ENCODE measurements at regions not wholly inside any gene's neighbourhood (a gene's known extent, or its start where the extent isn't known, plus 50 kb on each side); places are given as distances from the start of the nearest gene placed in this dataset.
"Not testable (repeated sequence)": the region's sequence is repeated elsewhere in the genome, so short reads cannot be mapped to it uniquely, and the experiment has no call there.

DNA sequence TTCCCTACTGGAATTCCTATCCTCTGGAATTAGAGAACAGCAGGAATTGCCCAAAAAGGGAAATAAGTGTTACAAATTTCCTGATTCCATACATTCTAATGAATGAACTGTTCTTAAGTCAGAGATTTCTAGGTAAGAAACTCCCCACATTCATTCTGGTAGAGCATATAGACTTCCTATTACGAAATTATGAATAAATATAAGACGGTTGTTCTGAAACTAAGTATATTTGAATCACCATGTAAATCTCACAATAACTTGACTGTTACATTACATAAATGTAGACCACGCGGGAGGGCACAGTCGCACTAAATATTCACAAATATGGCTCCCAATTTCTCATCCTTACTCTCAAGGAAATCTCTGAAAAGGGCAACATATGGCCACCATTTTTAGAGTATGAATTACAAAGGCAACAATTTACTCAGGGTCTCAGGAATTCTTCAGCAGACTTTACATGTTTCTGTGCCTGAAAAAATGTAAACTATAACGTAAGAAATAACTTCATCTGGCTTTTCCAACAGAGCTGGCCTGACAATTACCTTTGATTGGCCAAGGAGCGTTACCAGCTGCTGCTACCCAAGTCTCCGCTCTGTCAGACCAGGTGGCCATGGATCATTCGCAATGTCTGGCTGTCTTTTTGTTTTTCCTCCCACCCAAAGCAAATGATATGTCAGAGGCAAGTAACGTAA is 115.8 kb downstream of the MPP7 start:
- no peak for DNase-seq (ENCODE audit: low spot score)

DNA sequence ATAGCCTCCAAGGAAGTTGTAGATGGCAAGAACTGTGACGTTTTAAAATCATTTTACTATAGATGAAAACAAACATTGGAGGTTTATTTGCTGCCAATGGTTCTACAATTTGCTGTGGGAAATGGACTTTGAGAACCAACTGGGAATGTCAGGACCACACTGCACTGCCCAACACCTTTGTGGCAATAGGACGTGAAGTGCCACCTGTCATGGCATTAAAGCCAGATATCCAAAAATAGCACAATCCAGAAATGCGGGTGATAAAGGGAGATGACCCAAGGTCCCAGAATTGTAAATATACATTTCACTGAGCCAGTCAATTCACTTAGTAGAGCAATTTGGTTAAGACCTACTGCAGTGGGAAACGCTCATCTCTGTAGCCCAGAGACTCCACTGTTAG is 116.4 kb downstream of the MPP7 start:
- DNase-seq (ENCODE audit: low spot score), result no peak

DNA sequence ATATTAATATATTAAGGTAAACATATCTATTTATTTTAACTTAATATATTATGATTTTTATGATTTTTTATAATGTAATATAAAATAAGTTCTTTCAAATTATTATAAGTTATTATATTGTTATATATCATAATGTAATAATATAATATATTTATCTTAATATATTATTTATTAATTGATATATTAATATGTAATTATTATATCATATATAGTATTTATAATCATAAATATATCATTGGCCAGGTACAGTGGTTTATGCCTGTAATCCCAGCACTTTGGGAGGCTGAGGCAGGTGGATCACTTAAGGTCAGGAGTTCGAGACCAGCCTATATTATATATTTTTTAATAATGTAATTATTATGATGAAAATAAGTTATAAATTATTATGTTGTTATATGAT is 118.1 kb downstream of the MPP7 start:
- DNase-seq (ENCODE audit: low spot score), result no peak

GRCh38 chr10:28181478-28182096 is 121.3 kb downstream of the MPP7 start:
- DNase-seq (ENCODE audit: low spot score), result no peak

DNA sequence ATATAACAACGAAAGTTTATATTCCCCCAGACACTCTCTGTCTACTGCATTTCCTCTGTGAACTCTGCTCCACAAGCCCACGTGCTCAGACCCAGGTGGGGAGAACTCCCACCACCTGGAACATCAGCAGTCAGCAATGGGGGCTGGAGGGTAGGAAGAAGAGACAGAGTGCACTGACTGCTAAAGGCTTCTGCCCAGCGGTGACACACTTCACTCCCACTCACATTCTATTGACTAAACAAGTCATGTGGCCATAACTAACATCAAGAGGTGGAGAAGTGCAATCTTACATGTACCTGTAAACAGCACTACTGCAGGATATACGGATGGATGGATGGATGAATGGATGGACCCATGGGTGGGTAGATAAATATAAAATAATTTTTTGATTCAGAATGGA is 122.2 kb downstream of the MPP7 start:
- no peak for DNase-seq (ENCODE audit: low spot score)

- no peak for DNase-seq (ENCODE audit: low spot score)
Observed at GRCh38 chr10:28179743-28180099, 123.1 kb downstream of the MPP7 start.

GRCh38 chr10:28179006-28179742 is 123.7 kb downstream of the MPP7 start:
- DNase-seq (ENCODE audit: low spot score), result peak; percentile 68

GRCh38 chr10:28177944-28178637 is 124.8 kb downstream of the MPP7 start:
- DNase-seq (ENCODE audit: low spot score), result peak; percentile 31

GRCh38 chr10:28176498-28176897 is 126.4 kb downstream of the MPP7 start:
- not testable (repeated sequence) for DNase-seq (ENCODE audit: low spot score)

DNA sequence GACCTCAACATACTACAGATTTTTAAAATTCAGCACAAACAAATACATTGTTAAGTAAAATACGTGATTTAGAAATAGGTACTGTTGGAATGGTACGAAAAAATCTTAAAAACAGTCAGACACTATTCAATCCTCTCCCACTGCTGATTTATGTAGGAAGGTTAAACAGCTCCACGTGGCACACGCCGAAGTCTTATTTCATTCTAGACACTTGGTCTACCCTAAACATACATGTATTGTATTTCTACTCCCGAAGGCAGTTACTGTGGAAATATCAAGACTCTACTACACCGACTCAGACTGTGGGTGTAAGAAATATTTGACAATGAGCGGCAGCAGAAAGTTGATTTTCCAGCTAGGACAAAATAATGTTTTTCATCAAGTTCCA is 130.6 kb downstream of the MPP7 start:
- no peak for DNase-seq (ENCODE audit: low spot score)

DNA sequence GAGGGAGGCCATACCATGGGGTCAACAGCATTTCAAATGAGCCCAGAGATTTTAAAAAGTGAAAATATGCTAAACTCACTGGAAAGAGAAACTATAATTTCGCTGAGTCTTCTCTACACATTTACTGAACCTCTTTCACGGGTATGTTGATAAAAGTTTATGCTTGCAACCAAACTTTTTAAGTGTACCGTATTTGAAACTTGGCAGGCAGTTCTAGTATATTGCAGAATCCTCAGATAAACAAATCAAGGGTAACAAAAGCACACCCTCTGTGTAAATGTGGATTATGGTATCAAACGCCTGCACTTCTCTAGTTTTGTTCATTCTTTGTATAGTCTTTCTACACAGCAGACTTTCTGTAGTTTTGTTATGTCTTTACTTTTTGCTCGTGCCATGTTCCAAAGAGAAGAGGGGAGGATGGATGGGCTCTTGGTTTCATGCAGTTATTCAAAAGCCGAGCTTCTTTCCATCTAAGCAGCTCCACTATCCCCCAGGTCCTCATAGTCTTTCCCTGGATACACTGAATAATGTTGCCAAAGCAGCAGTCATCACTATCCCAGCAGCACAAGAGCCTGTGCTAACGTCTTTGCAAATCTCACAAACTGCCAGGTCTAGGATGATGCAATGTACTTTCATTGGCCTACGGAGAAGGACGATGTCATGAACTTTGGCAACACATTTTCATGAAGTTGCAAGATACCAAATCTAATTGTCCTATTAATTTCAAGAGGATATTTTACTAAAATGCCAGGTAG is 131.2 kb downstream of the MPP7 start:
- DNase-seq (ENCODE audit: low spot score), result no peak

GRCh38 chr10:28169525-28169924 is 133.3 kb downstream of the MPP7 start:
- DNase-seq (ENCODE audit: low spot score), result no peak

DNA sequence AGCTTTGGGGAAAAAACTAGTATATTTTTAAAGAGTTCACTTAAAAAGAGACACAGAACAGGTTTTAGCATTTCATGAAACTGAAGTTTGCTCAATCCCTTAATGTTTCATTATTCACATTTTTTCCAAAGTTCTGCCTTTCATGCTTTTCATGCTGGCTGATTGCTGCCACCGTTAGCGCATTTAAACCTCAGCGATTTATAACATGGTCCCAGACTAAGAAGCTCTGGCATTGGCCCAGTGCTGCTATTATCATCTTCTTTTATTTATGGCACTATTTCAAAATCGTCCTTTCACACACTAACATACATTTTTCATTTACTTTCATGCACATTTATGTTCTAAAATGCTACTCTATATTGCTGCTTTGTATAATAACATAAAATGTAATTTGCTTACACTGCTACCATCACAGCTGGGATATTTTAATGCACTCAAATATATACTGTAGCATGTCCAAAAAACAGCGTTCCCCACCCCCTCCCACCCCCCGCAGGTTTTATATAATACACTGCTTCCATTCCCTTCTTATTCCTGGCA is 141.9 kb downstream of the MPP7 start:
- no peak for DNase-seq (ENCODE audit: low spot score)

DNA sequence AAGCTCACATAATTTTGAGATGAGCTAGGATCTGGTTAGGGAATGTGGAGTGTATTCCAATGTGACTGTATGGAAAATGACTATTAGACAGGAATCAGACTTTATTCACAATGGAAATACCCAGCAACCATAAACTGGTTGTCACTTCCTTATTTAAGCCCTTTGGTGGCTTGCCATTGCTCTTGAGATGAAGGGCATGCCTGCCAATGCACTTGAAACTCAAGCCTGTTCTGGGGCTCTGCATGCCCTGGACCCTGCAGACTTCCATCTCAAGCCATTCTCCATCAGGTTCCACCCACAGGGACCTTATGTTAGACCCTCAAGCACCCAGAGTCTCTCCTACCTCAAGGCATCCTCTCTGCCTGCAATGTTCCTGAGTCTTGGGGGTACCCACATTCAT is 145.5 kb downstream of the MPP7 start:
- no peak for DNase-seq (ENCODE audit: low spot score)

GRCh38 chr10:28155726-28156125 is 147.1 kb downstream of the MPP7 start:
- no peak for DNase-seq (ENCODE audit: low spot score)

DNA sequence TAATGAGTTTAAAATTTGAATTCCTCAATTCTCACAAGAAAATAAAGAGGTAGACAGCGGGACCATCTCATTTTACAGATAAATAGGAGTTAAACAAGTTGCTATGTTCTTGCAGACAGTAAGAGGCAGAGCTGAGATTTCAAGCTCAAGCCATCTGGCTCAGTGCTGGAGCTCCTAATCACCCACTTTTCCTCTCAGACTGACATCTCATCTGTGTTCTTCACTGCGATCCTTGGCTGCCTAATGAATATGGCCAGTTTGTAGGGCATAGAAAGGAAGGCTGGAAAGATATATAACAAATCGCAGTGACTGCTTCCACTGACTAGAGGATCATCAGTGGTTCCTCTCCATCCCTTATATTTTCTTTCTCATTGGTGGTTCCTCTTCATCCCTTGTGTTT is 151.2 kb downstream of the MPP7 start:
- DNase-seq (ENCODE audit: low spot score), result no peak

DNA sequence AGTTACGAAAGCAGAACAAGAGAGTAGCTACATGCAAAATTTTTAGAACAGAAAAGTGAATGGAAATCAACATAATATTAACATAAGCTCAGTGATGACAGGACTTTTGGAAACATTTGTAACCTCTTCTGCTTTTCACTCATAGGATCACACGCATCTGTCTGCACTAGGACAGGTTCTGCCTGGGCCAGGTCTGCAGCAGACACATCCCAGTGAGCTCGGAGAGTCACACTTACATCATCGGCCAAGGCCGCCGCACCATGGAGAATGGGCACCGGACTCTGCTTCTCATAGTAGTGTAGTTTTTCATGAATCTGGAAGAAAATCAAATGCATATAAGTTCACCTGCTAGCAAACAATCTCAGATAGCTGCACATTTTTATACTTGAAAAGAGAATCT is 150.9 kb upstream of the ODAD2 start:
- DNase-seq (ENCODE audit: low spot score), result no peak

GRCh38 chr10:28147706-28148105 is 148.8 kb upstream of the ODAD2 start:
- no peak for DNase-seq (ENCODE audit: low spot score)

GRCh38 chr10:28139138-28139537 is 140.3 kb upstream of the ODAD2 start:
- DNase-seq (ENCODE audit: low spot score), result no peak

DNA sequence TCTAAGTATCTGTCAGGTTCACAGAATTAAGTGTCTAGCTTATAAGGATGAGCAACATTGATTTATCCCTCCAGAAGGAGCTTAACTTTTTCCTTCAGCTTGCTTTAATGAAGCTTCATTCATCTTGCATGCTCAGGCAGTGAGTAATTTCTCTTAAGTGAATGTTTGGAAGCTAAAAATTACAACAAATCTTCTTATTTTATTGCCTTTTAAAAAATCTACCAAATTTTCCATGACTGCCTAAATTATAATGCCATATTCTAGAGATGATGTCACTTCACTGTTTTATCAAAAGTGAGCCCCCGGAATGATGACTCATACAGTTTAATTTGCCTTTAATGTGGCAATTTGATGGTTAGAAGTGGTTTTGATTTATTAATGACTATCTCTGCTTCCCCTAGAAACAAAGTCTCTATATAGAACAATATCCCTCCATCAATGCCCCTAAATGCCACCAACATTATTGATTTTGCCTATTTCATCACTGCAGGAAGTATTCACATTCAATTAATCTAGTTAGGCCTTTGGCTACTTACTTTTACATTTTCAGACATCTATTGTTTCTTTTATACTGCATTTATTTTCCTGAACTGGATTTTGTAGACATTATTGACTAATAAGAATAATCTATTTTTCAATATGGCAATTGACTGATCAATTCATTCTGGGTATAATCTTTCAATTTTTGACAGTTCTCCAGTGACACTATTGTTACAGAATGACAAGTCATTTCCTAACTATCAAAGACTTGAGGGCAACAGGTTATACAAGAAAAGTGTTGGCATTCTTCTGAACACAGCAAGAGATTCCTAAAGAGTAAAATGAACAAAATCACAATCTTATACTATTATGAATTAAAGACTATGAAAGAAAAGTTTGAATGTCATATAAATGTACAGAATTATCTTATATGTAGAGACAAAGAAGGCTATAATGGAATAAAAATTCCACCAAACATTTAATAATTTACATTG is 139.3 kb upstream of the ODAD2 start:
- DNase-seq (ENCODE audit: low spot score), result no peak

DNA sequence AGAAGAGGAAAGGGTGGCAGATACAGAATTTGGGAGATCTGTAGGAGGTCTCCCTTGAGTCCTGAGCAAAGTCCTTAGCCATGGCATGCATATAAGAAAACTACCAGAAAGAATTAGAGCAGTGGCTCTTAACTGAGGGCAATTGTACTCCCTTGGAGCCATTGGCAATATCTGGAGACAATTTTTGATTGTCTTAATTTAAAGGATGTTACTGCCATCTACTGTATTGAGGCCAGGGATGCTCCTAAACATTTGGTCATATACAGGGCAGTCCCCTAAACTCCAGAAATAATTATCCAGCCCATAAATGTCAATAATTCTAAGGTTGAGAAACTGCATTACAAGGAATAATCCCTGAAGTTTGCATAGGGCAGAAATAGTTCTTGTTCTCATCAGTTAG is 136.4 kb upstream of the ODAD2 start:
- DNase-seq (ENCODE audit: low spot score), result no peak
